ENCODE measurements at regions not wholly inside any gene's neighbourhood (a gene's known extent, or its start where the extent isn't known, plus 50 kb on each side); places are given as distances from the start of the nearest gene placed in this dataset.

- no peak for DNase-seq (ENCODE audit: low spot score)
Measured at GRCh38 chr4:111652986-111653385, 492.3 kb upstream of the FAM241A start.

- no peak for DNase-seq (ENCODE audit: low spot score)
Measured at GRCh38 chr4:111662496-111662895, 482.8 kb upstream of the FAM241A start.

- no peak for DNase-seq (ENCODE audit: low spot score)
Measured at GRCh38 chr4:111664308-111664945, 480.8 kb upstream of the FAM241A start.

- DNase-seq (ENCODE audit: low spot score), result no peak
Measured at GRCh38 chr4:111666826-111667360, 478.4 kb upstream of the FAM241A start.

GRCh38 chr4:111671756-111672155 lies 473.5 kb upstream of the FAM241A start:
- DNase-seq (ENCODE audit: low spot score), result no peak

- no peak for DNase-seq (ENCODE audit: low spot score)
Measured at GRCh38 chr4:111675746-111676145, 469.5 kb upstream of the FAM241A start.

GRCh38 chr4:111676533-111676932 lies 468.7 kb upstream of the FAM241A start:
- DNase-seq (ENCODE audit: low spot score), result no peak

- no peak for DNase-seq (ENCODE audit: low spot score)
Measured at GRCh38 chr4:111678479-111678878, 466.8 kb upstream of the FAM241A start.

- DNase-seq (ENCODE audit: low spot score), result no peak
Measured at GRCh38 chr4:111678908-111679307, 466.3 kb upstream of the FAM241A start.

- DNase-seq (ENCODE audit: low spot score), result no peak
Measured at GRCh38 chr4:111681270-111681669, 464.0 kb upstream of the FAM241A start.

GRCh38 chr4:111681751-111682150 lies 463.5 kb upstream of the FAM241A start:
- DNase-seq (ENCODE audit: low spot score), result no peak

- no peak for DNase-seq (ENCODE audit: low spot score)
Measured at GRCh38 chr4:111685205-111685604, 460.0 kb upstream of the FAM241A start.

GRCh38 chr4:111689214-111689613 lies 456.0 kb upstream of the FAM241A start:
- peak; percentile 44 for DNase-seq (ENCODE audit: low spot score)

GRCh38 chr4:111689731-111690130 lies 455.5 kb upstream of the FAM241A start:
- DNase-seq (ENCODE audit: low spot score), result no peak

GRCh38 chr4:111693758-111694157 lies 451.5 kb upstream of the FAM241A start:
- no peak for DNase-seq (ENCODE audit: low spot score)

GRCh38 chr4:111695677-111696076 lies 449.6 kb upstream of the FAM241A start:
- DNase-seq (ENCODE audit: low spot score), result no peak

- DNase-seq (ENCODE audit: low spot score), result no peak
Measured at GRCh38 chr4:111696505-111696904, 448.7 kb upstream of the FAM241A start.

- no peak for DNase-seq (ENCODE audit: low spot score)
Measured at GRCh38 chr4:111697176-111697942, 447.9 kb upstream of the FAM241A start.

GRCh38 chr4:111698361-111698760 lies 446.9 kb upstream of the FAM241A start:
- no peak for DNase-seq (ENCODE audit: low spot score)

- no peak for DNase-seq (ENCODE audit: low spot score)
Measured at GRCh38 chr4:111699165-111699564, 446.1 kb upstream of the FAM241A start.

- DNase-seq (ENCODE audit: low spot score), result no peak
Measured at GRCh38 chr4:111701102-111701501, 444.2 kb upstream of the FAM241A start.

- no peak for DNase-seq (ENCODE audit: low spot score)
Measured at GRCh38 chr4:111707491-111707890, 437.8 kb upstream of the FAM241A start.

- DNase-seq (ENCODE audit: low spot score), result no peak
Measured at GRCh38 chr4:111712093-111712677, 433.1 kb upstream of the FAM241A start.
